Stomach (tissue), 8 donors: ENCODE measurements at regions not wholly inside any gene's neighbourhood (a gene's known extent, or its start where the extent isn't known, plus 50 kb on each side); places are given as distances from the start of the nearest gene placed in this dataset.

Experiments used
- DNase-seq, 2 donors: peaks; one replicate each; pipeline versions ENCODE4 v3.0.0 to v3.0.0-alpha.2; 2013 to 2019
- H3K27ac ChIP-seq, 5 donors: fragments of 200-600 bp in 4 of 5; sonication (generic) in 4 of 5; one replicate each; pipeline ENCODE4 v1.5.1; 2013 to 2019; ENCODE audit warnings: mild to moderate bottlenecking in 1 of 5, moderate library complexity in 1 of 5
- H3K27me3 ChIP-seq, 3 donors: fragments of 200-600 bp; sonication (generic); one replicate each; pipeline ENCODE4 v1.5.1; 2017 to 2019; ENCODE audit warnings: mixed run types in 1 of 3
- H3K36me3 ChIP-seq, 4 donors: fragments of 200-600 bp; sonication (generic); 1 replicate in 3 of 4; 2 replicates in 1 of 4; pipeline ENCODE4 v1.5.1; 2016 to 2019
- H3K4me1 ChIP-seq, 4 donors: fragments of 200-600 bp; sonication (generic); one replicate each; pipeline ENCODE4 v1.5.1; 2016 to 2019
- H3K4me3 ChIP-seq, 4 donors: fragments of 200-600 bp; sonication (generic) in 3 of 4; one replicate each; pipeline ENCODE4 v1.5.1; 2016 to 2019; ENCODE audit warnings: mild to moderate bottlenecking in 1 of 4
- H3K9me3 ChIP-seq, 4 donors: fragments of 200-600 bp; sonication (generic); one replicate each; pipeline ENCODE4 v1.5.1; 2016 to 2019
- CTCF ChIP-seq, 7 experiments: fragments of 450-650 bp in 4 of 7; fragments of 200-600 bp in 3 of 7; sonication (generic) in 3 of 7; IDR thresholded peaks; one replicate each; pipeline ENCODE4 v1.5.1; 2016 to 2019; ENCODE audit warnings: antibody characterized with exemption in 7 of 7, control low read depth in 2 of 7, mild to moderate bottlenecking in 1 of 7
- EP300 ChIP-seq: sonication (generic); formaldehyde crosslinking; IDR thresholded peaks from one replicate; pipeline ENCODE4 v1.6.1; 2017; ENCODE audit warnings: antibody characterized with exemption
- POLR2A ChIP-seq, 4 donors: fragments of 450-650 bp; IDR thresholded peaks; one replicate each; pipeline ENCODE4 v1.6.1; 2016; ENCODE audit warnings: antibody characterized with exemption in 4 of 4, control low read depth in 2 of 4, mild to moderate bottlenecking in 1 of 4, moderate library complexity in 1 of 4
- POLR2AphosphoS5 ChIP-seq, 3 donors: sonication (generic); formaldehyde crosslinking; IDR thresholded peaks; one replicate each; pipeline ENCODE4 v1.6.1; 2016; ENCODE audit warnings: antibody characterized with exemption in 3 of 3
- WGBS, 5 donors: extraction: QIAGEN DNeasy Blood & Tissue Kit in 3 of 5; methylation state at CpG; one replicate each; pipeline versions ENCODE4 v1.1.5 to v1.1.7; 2013 to 2018; 5-methylcytosine and 5-hydroxymethylcytosine counted together
- intact Hi-C: fragments of 100-400 bp; cut with DNase I; formaldehyde crosslinking; loops from one replicate; pipeline ENCODE4 v1.15.1; 2023; ENCODE audit warnings: low total_unique reads
- donor health status: healthy with polysubstance abuse.
- donor health status: Bipolar disorder and iron deficiency.
- donor health status: healthy.

GRCh38 chr10:131006458-131007256, 304.9 kb downstream of the TCERG1L start:
- intact Hi-C loops, result no loop called here
- WGBS, 5 donors, result 76 to 85% (median 84%) methylated on average over 9 to 10 of the region's 10 CpGs
- DNase-seq, result no peak
- Histone ChIP-seq H3K27me3 (peaks cover 0 to 26% (median 0%) of the 10 kb centered on the region in 3 donors), H3K36me3 (no peaks in the 10 kb centered on the region), H3K4me1 (no peaks in the 10 kb centered on the region), H3K4me3 (no peak overlapping the region), H3K27ac (no peak overlapping the region), H3K9me3 (peaks cover 0 to 5% (median 2%) of the 10 kb centered on the region in 4 donors)
- TF ChIP-seq CTCF (IDR thresholded peaks at IDR 0.05), result no peak
- no peak for TF ChIP-seq EP300
- TF ChIP-seq POLR2AphosphoS5 (IDR thresholded peaks at IDR 0.05), result no peak

- Histone ChIP-seq H3K4me1 (no peaks in the 10 kb centered on the region), H3K36me3 (no peaks in the 10 kb centered on the region), H3K4me3 (no peak overlapping the region), H3K27me3 (peaks cover 0 to 40% (median 0%) of the 10 kb centered on the region in 3 donors), H3K27ac (no peak overlapping the region), H3K9me3 (peaks cover 0 to 5% (median 2%) of the 10 kb centered on the region in 4 donors)
- 60 to 69% (median 65%) methylated on average over 5 of the region's 5 CpGs for WGBS, 5 donors
- no peak for DNase-seq
- no peak for TF ChIP-seq POLR2A (IDR thresholded peaks at IDR 0.05)
- TF ChIP-seq CTCF (IDR thresholded peaks at IDR 0.05), result no peak
- TF ChIP-seq POLR2AphosphoS5 (IDR thresholded peaks at IDR 0.05), result no peak
- TF ChIP-seq EP300, result no peak
- intact Hi-C loops, result no loop called here
Measured at GRCh38 chr10:131009791-131010190, 301.7 kb downstream of the TCERG1L start.

GRCh38 chr10:131010965-131011575, 300.5 kb downstream of the TCERG1L start:
- DNase-seq, result no peak
- 80 to 91% (median 89%) methylated on average over 7 to 11 of the region's 11 CpGs for WGBS, 5 donors
- H3K27ac ChIP-seq, result no peak overlapping the region
- no peaks in the 10 kb centered on the region for H3K4me1 ChIP-seq
- peaks cover 0 to 40% (median 0%) of the 10 kb centered on the region in 3 donors for H3K27me3 ChIP-seq
- no peak for TF ChIP-seq CTCF (IDR thresholded peaks at IDR 0.05)
- TF ChIP-seq EP300, result no peak
- TF ChIP-seq POLR2AphosphoS5 (IDR thresholded peaks at IDR 0.05), result no peak
- no peak for TF ChIP-seq POLR2A (IDR thresholded peaks at IDR 0.05)
- no peaks in the 10 kb centered on the region for H3K36me3 ChIP-seq
- no peak overlapping the region for H3K4me3 ChIP-seq
- intact Hi-C loops, result no loop called here
- no peaks in the 10 kb centered on the region for H3K9me3 ChIP-seq

- TF ChIP-seq POLR2AphosphoS5 (IDR thresholded peaks at IDR 0.05) (no peak), CTCF (IDR thresholded peaks at IDR 0.05) (no peak), EP300 (no peak), POLR2A (IDR thresholded peaks at IDR 0.05) (no peak)
- H3K27ac ChIP-seq, result no peak overlapping the region
- H3K27me3 ChIP-seq, result peaks cover 0 to 32% (median 0%) of the 10 kb centered on the region in 3 donors
- H3K36me3 ChIP-seq, result no peaks in the 10 kb centered on the region
- DNase-seq, result no peak
- H3K9me3 ChIP-seq, result no peaks in the 10 kb centered on the region
- 68 to 82% (median 74%) methylated on average over 7 to 10 of the region's 10 CpGs for WGBS, 5 donors
- no peaks in the 10 kb centered on the region for H3K4me1 ChIP-seq
- intact Hi-C loops, result no loop called here
- H3K4me3 ChIP-seq, result no peak overlapping the region
Measured at GRCh38 chr10:131011936-131012640, 299.4 kb downstream of the TCERG1L start.
